HFFc6 (cell line): ENCODE measurements at regions not wholly inside any gene's neighbourhood (a gene's known extent, or its start where the extent isn't known, plus 50 kb on each side); places are given as distances from the start of the nearest gene placed in this dataset.
"Not testable (repeated sequence)": the region's sequence is repeated elsewhere in the genome, so short reads cannot be mapped to it uniquely, and the experiment has no call there.

Source experiments
- DNase-seq: peaks from one replicate; pipeline ENCODE4 v3.0.0-alpha.2; 2018
- H3K27ac Mint-ChIP-seq: 2 replicates; pipeline ENCODE4 v1.8.0; 2020; ENCODE audit warnings: mild to moderate bottlenecking, mixed read lengths
- H3K27me3 Mint-ChIP-seq: 2 replicates; pipeline ENCODE4 v1.8.0; 2021; ENCODE audit warnings: mild to moderate bottlenecking, moderate library complexity, mixed read lengths; ENCODE audit not compliant: insufficient read depth
- H3K36me3 Mint-ChIP-seq: 2 replicates; pipeline ENCODE4 v1.8.0; 2021; ENCODE audit warnings: low read depth, mixed read lengths
- H3K4me1 Mint-ChIP-seq: 2 replicates; pipeline ENCODE4 v1.8.0; 2020; ENCODE audit warnings: low read depth, mixed read lengths
- H3K4me3 Mint-ChIP-seq: 2 replicates; pipeline ENCODE4 v1.8.0; 2020; ENCODE audit warnings: mild to moderate bottlenecking, moderate library complexity, mixed read lengths
- H3K9me3 Mint-ChIP-seq: 2 replicates; pipeline ENCODE4 v1.8.0; 2020; ENCODE audit warnings: mild to moderate bottlenecking, mixed read lengths
- CTCF ChIP-seq: fragments of 200-600 bp; sonication (generic); IDR thresholded peaks from 2 replicates; pipeline ENCODE4 v1.5.0; 2021; ENCODE audit warnings: antibody characterized with exemption, mild to moderate bottlenecking

GRCh38 chr21:9837001-9837400, 684.4 kb upstream of the TPTE start:
- H3K4me1 Mint-ChIP-seq, H3K4me3 Mint-ChIP-seq, H3K27ac Mint-ChIP-seq, H3K27me3 Mint-ChIP-seq, DNase-seq: not testable (repeated sequence)
- Mint-ChIP-seq H3K9me3 (peaks cover 49% of the 10 kb centered on the region), H3K36me3 (peaks cover 16% of the 10 kb centered on the region)

GRCh38 chr21:9837526-9837925, 683.9 kb upstream of the TPTE start:
- not testable (repeated sequence) for H3K4me3 Mint-ChIP-seq, DNase-seq, H3K27ac Mint-ChIP-seq, H3K4me1 Mint-ChIP-seq, H3K27me3 Mint-ChIP-seq
- Mint-ChIP-seq H3K36me3 (peaks cover 16% of the 10 kb centered on the region), H3K9me3 (peaks cover 54% of the 10 kb centered on the region)

GRCh38 chr21:9837946-9838737, 683.2 kb upstream of the TPTE start:
- peaks cover 60% of the 10 kb centered on the region for H3K9me3 Mint-ChIP-seq
- H3K4me1 Mint-ChIP-seq = no peaks in the 10 kb centered on the region
- DNase-seq = no peak

GRCh38 chr21:9838738-9839642, 682.4 kb upstream of the TPTE start:
- H3K4me1 Mint-ChIP-seq = no peaks in the 10 kb centered on the region
- peaks cover 16% of the 10 kb centered on the region for H3K36me3 Mint-ChIP-seq
- H3K27ac Mint-ChIP-seq = no peak overlapping the region
- DNase-seq = no peak
- no peak overlapping the region for H3K4me3 Mint-ChIP-seq
- H3K27me3 Mint-ChIP-seq = peaks cover 4% of the 10 kb centered on the region
- H3K9me3 Mint-ChIP-seq = peaks cover 64% of the 10 kb centered on the region
- TF ChIP-seq CTCF = no peak

More at GRCh38 chr21:9837946-9838737, 683.2 kb upstream of the TPTE start:
- no peak overlapping the region for H3K27ac Mint-ChIP-seq
- no peak for TF ChIP-seq CTCF
- peaks cover 16% of the 10 kb centered on the region for H3K36me3 Mint-ChIP-seq
- peaks cover 4% of the 10 kb centered on the region for H3K27me3 Mint-ChIP-seq
- no peak overlapping the region for H3K4me3 Mint-ChIP-seq

GRCh38 chr21:9844106-9844505, 677.3 kb upstream of the TPTE start:
- not testable (repeated sequence) for H3K27me3 Mint-ChIP-seq, H3K4me1 Mint-ChIP-seq, H3K4me3 Mint-ChIP-seq, H3K27ac Mint-ChIP-seq, H3K36me3 Mint-ChIP-seq, DNase-seq
- H3K9me3 Mint-ChIP-seq = peaks cover 48% of the 10 kb centered on the region

GRCh38 chr21:9847511-9847910, 673.9 kb upstream of the TPTE start:
- not testable (repeated sequence) for H3K4me1 Mint-ChIP-seq, H3K27ac Mint-ChIP-seq, H3K36me3 Mint-ChIP-seq, DNase-seq, H3K27me3 Mint-ChIP-seq, H3K4me3 Mint-ChIP-seq
- H3K9me3 Mint-ChIP-seq = peaks cover 19% of the 10 kb centered on the region

- not testable (repeated sequence) for H3K27ac Mint-ChIP-seq, DNase-seq, H3K9me3 Mint-ChIP-seq, H3K4me3 Mint-ChIP-seq, H3K4me1 Mint-ChIP-seq, H3K36me3 Mint-ChIP-seq, H3K27me3 Mint-ChIP-seq
Observed at GRCh38 chr21:9851166-9851565, 670.2 kb upstream of the TPTE start.

- peaks cover 13% of the 10 kb centered on the region for H3K9me3 Mint-ChIP-seq
- H3K36me3 Mint-ChIP-seq, H3K27ac Mint-ChIP-seq: not testable (repeated sequence)
Observed at GRCh38 chr21:9851695-9852094, 669.7 kb upstream of the TPTE start.

GRCh38 chr21:9857563-9857962, 663.8 kb upstream of the TPTE start:
- DNase-seq, H3K27ac Mint-ChIP-seq, H3K4me3 Mint-ChIP-seq, H3K36me3 Mint-ChIP-seq, H3K27me3 Mint-ChIP-seq, H3K4me1 Mint-ChIP-seq: not testable (repeated sequence)
- peaks cover 45% of the 10 kb centered on the region for H3K9me3 Mint-ChIP-seq

More at GRCh38 chr21:9851695-9852094, 669.7 kb upstream of the TPTE start:
- DNase-seq, H3K4me1 Mint-ChIP-seq, H3K27me3 Mint-ChIP-seq, H3K4me3 Mint-ChIP-seq: not testable (repeated sequence)

GRCh38 chr21:9859865-9860264, 661.5 kb upstream of the TPTE start:
- DNase-seq, H3K27ac Mint-ChIP-seq, H3K4me1 Mint-ChIP-seq, H3K27me3 Mint-ChIP-seq, H3K4me3 Mint-ChIP-seq, H3K36me3 Mint-ChIP-seq: not testable (repeated sequence)
- H3K9me3 Mint-ChIP-seq = peaks cover 59% of the 10 kb centered on the region

GRCh38 chr21:9862456-9862855, 658.9 kb upstream of the TPTE start:
- H3K27ac Mint-ChIP-seq, DNase-seq, H3K4me1 Mint-ChIP-seq, H3K4me3 Mint-ChIP-seq, H3K36me3 Mint-ChIP-seq, H3K27me3 Mint-ChIP-seq: not testable (repeated sequence)
- H3K9me3 Mint-ChIP-seq = peaks cover 50% of the 10 kb centered on the region

GRCh38 chr21:9867815-9868214, 653.6 kb upstream of the TPTE start:
- H3K4me3 Mint-ChIP-seq, DNase-seq, H3K27ac Mint-ChIP-seq, H3K36me3 Mint-ChIP-seq, H3K27me3 Mint-ChIP-seq, H3K4me1 Mint-ChIP-seq: not testable (repeated sequence)
- peaks cover 24% of the 10 kb centered on the region for H3K9me3 Mint-ChIP-seq
